ENCODE measurements at regions not wholly inside any gene's neighbourhood (a gene's known extent, or its start where the extent isn't known, plus 50 kb on each side); places are given as distances from the start of the nearest gene placed in this dataset.
"Not testable (repeated sequence)": the region's sequence is repeated elsewhere in the genome, so short reads cannot be mapped to it uniquely, and the experiment has no call there.

- DNase-seq: no peak
Measured at GRCh38 chr17:71423871-71424546, 696.8 kb upstream of the SOX9 start.

DNA sequence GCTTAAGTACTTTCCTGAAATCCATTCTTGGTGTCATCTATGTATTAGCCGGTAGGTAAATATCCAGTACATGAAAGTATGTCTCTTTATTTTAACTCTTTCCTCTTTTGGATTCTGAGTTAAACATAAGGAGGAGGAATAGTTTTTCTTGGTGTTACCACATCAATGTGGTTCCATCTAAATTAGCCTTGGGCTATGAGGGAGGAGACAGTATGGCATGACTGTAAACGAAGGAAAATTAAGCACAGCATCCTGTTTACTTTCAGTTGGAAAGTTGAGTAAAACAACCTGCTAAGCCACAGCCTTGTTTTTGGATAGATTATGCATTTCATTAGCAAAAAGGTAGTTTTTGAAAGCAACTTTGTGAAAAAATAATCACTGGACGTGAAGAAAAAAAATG is 693.0 kb upstream of the SOX9 start:
- DNase-seq: no peak

GRCh38 chr17:71428897-71429296 is 691.9 kb upstream of the SOX9 start:
- no peak for DNase-seq

DNA sequence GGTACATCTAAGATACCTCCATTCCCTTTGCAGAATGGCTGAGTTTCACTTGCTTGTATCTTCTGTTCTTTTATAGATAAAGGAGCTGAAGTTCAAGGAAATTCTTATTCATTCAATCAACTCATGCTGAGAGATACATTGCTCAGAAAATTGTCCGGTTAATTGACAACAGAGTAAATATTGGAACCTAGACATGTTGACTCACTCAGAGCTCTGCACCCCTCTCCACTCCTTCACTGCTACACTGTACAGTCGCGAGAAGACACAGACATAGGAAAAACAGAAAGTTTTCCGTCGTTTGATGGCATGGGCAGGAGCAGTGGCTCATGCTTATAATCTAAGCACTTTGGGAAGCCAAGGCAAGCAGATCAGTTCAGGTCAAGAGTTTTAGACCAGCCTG is 690.5 kb upstream of the SOX9 start:
- no peak for DNase-seq

GRCh38 chr17:71431146-71431545 is 689.7 kb upstream of the SOX9 start:
- no peak for DNase-seq

GRCh38 chr17:71432378-71433315 is 688.2 kb upstream of the SOX9 start:
- no peak for DNase-seq

GRCh38 chr17:71434716-71435115 is 686.1 kb upstream of the SOX9 start:
- no peak for DNase-seq

DNA sequence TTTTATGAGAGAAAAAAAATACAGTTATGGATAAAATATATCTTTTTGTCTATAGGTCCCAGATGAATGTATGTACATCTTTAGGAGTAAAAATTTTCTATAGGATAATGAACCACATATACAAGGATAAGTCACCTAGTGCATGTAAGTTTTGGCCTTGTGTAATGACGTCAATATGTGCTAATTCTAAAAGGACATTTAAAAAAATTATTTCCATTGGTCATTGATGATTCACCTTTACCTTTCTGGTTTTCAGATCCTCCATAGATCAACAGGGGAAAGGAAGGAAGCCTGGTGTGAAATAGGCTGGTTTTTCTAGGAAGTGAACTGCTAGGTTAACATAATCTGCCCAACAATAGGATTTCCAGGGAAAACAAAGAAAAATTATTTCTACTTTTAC is 684.3 kb upstream of the SOX9 start:
- no peak for DNase-seq

GRCh38 chr17:71437166-71437565 is 683.7 kb upstream of the SOX9 start:
- DNase-seq: no peak

DNA sequence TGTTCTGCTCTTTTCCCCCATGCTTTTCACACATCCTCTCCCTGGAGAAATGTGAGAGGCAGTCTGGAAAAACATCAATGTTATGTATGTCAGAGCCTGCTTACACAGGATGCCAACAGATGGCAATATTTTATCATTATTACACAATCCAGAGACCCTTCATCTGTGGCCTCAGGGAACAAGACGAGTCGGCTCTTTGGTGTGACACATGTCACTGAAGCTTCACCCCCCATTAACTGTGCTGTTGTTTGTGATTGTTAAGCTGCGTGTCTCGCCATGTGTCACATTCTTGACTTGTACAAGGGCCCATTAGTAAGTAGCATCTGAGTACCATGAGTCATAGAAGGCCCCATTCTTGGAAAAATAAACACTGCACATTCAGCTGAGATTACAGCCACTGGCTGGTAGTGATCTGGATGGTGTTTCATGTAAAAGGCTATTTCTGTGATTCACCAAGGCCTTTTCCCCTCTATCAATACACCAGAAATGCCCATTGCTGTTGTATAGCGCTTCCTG is 682.1 kb upstream of the SOX9 start:
- no peak for DNase-seq

GRCh38 chr17:71440513-71440912 is 680.3 kb upstream of the SOX9 start:
- DNase-seq: no peak

DNA sequence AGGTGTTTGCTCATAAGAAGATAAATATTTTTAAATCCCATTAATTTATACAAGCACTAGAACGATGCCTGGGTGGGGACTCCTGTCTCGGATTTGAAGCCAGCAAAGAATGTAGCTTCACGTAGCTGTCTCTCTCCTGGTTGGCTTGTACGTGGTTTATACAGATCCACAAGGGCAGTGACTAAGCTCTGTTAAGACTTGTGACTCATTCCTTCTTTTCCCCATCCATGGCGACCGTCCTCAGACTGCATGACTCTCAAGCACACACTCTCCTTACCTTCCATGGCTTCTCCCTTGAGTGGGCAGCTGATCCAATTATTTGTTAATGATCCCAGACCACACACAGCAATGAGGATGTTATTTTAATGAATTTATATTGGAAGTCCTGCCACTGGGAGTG is 679.7 kb upstream of the SOX9 start:
- DNase-seq: no peak

- no peak for DNase-seq
Measured at GRCh38 chr17:71444078-71444477, 676.7 kb upstream of the SOX9 start.

GRCh38 chr17:71446645-71447437 is 674.0 kb upstream of the SOX9 start:
- DNase-seq: no peak

DNA sequence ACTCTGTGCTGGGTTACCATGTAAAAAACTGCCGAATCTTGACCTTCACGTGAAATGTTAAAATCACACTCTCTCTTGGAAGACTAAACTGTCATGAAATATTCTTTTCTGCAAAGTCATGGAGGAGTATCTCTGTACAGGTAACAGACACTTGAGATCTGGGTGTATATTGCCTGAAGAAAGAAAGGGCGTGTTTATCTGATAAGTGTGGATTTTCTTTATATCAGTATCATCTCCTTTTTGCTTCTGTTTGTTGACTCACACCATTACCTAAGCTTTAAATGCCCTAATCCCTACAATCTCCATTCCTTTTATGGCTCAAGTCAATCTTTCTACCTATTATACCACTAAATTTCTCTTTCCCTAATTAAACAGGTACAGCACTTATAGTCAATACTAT is 673.2 kb upstream of the SOX9 start:
- no peak for DNase-seq

GRCh38 chr17:71450657-71451056 is 670.2 kb upstream of the SOX9 start:
- not testable (repeated sequence) for DNase-seq

GRCh38 chr17:71453876-71454422 is 666.9 kb upstream of the SOX9 start:
- no peak for DNase-seq

DNA sequence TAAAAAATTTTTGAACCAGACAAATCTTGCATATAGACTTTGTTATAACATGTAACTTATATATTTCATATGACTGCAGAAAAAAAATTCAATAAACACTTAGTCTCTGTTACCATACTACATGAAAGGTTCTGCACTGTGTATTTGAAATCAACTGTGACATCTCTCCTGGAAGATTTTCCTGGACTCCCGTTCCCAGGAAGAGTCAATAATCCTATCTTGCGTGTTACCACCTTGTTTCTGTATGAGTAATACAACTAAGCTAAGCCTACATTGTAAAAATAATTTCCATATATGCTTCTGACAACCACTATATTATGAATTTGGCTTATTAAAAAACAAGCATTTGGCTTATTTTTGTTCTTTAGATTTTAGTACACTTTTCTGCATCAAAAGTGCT is 665.6 kb upstream of the SOX9 start:
- DNase-seq: no peak

- no peak for DNase-seq
Measured at GRCh38 chr17:71458322-71458721, 662.5 kb upstream of the SOX9 start.

GRCh38 chr17:71460943-71461342 is 659.9 kb upstream of the SOX9 start:
- no peak for DNase-seq

GRCh38 chr17:71461498-71462169 is 659.2 kb upstream of the SOX9 start:
- no peak for DNase-seq

- no peak for DNase-seq
Measured at GRCh38 chr17:71464241-71464640, 656.6 kb upstream of the SOX9 start.
